GM12891 (cell line): ENCODE measurements at regions not wholly inside any gene's neighbourhood (a gene's known extent, or its start where the extent isn't known, plus 50 kb on each side); places are given as distances from the start of the nearest gene placed in this dataset.

Experiments
- DNase-seq: peaks from one replicate; pipeline ENCODE4 v3.0.0; 2011; ENCODE audit warnings: low spot score; ENCODE audit not compliant: insufficient read length
- FAIRE-seq: peaks from 2 replicates; lab custom pipeline; 2011; peaks lifted over from hg19 to GRCh38; lab: Jason Lieb, UNC
- PAX5 ChIP-seq: IDR thresholded peaks from 2 replicates; pipeline ENCODE4 v1.6.1; 2011; ENCODE audit warnings: low read length, moderate library complexity, mild to moderate bottlenecking; ENCODE audit not compliant: insufficient read depth, severe bottlenecking
- POLR2A ChIP-seq: IDR thresholded peaks from 2 replicates; pipeline ENCODE4 v1.6.1; 2011; ENCODE audit warnings: low read depth, low read length, control low read depth
- POLR2AphosphoS5 ChIP-seq: IDR thresholded peaks from 2 replicates; pipeline ENCODE4 v1.6.1; 2011; ENCODE audit warnings: low read depth, low read length, control low read depth
- POU2F2 ChIP-seq: IDR thresholded peaks from 2 replicates; pipeline ENCODE4 v1.6.1; 2011; ENCODE audit warnings: low read depth, mild to moderate bottlenecking, control low read depth, low read length, moderate library complexity
- SPI1 ChIP-seq: IDR thresholded peaks from 2 replicates; pipeline ENCODE4 v1.6.1; 2011; ENCODE audit warnings: low read depth, low read length, control low read depth
- TAF1 ChIP-seq: IDR thresholded peaks from 2 replicates; pipeline ENCODE4 v1.6.1; 2011; ENCODE audit warnings: low read depth, low read length, control low read depth

DNA sequence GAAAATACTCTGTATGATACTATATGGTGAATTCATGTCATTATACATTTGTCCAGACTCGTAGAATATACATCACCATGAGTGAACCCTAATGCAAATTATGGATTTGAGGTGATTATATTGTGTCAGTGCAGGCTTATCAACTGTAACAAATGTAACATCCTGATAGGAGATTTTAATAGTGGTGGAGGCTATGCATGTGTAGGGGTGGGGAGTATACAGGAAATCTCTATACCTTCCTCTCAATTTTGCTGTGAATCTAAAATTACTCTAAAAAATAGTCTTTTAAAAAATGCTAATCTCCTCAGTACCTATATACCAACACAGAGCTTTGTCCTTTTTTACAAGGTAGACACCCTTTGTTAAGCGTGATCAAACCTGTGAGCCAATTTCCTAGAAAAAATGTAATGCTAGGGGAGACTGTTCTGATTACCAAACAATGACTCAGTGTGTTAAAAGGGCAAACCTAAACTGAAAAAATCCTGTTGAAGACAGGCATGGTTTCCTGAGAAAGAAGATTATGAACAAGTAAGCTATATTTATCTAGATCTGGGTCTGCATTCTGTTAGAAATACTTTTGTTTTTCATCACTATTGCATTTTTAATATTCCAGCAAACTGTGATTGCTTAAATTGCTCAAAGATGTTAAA is 170.9 kb downstream of the DUSP6 start:
- TF ChIP-seq POLR2A (no peak), POLR2AphosphoS5 (no peak), PAX5 (no peak), TAF1 (no peak), POU2F2 (no peak)
- no peak for FAIRE-seq
- DNase-seq: no peak

DNA sequence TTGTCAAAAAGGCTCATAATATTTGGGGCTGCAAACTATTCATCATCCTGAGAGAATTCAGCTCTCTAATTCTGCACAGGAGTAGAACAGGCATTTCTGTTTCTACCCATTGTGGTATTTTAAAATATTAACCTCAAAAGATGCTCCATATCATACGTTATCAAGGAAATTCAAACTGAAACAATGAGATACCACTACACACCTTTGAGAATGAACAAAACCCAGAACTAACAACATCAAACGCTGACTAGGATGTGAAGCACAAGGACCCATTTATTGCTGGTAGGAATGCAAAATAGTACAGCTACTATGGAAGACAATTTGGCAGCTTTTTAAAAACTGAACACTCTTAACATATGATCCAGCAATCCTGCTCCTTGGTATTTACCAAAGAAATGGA is 171.8 kb downstream of the DUSP6 start:
- no peak for TF ChIP-seq SPI1
- no peak for TF ChIP-seq POLR2A
- no peak for TF ChIP-seq POU2F2
- TF ChIP-seq PAX5: no peak
- TF ChIP-seq TAF1: no peak
- no peak for TF ChIP-seq POLR2AphosphoS5
- FAIRE-seq (no peak), DNase-seq (no peak)

DNA sequence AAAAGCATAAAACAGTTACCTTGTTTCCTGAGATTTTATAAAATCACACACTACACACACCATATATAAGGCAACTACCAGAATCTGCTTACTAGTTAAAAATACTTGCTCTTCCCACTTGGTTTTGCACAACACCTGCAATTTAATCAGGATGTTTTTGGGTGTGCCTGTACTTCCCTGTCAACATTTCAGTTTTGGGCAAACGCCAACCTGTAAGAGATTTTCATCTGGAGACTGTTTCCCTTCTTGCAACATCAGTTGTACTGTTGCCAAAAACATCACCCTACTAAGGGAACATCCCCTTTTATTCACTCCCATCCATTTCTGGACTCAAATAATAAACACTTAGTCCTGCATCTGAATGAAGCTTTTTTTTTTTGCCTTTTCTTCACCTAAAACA is 172.3 kb downstream of the DUSP6 start:
- TF ChIP-seq POLR2A (no peak), SPI1 (no peak), TAF1 (no peak), PAX5 (no peak), POU2F2 (no peak)
- DNase-seq (no peak), FAIRE-seq (no peak)

DNA sequence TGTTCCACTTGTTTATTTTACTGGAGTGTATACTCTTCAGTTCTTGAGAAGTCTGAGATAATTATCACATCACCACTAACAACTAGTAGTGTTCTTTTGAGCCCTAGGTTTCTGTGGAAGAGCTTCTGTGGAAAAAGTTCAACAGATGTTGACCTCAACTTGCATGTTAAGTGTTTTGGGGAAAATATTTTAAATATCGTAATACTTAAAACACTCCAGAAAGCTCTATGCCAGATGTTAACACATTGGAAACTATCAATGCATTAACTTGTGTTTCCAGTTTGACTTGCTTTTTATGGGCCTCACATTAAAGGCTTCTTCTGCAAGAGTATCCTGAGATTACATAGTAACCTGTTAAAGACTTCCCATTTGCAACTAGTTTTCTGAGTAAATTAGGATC is 173.1 kb downstream of the DUSP6 start:
- DNase-seq (no peak), FAIRE-seq (no peak)
- TF ChIP-seq TAF1 (no peak), POLR2AphosphoS5 (no peak), POLR2A (no peak), SPI1 (no peak), PAX5 (no peak), POU2F2 (no peak)

DNA sequence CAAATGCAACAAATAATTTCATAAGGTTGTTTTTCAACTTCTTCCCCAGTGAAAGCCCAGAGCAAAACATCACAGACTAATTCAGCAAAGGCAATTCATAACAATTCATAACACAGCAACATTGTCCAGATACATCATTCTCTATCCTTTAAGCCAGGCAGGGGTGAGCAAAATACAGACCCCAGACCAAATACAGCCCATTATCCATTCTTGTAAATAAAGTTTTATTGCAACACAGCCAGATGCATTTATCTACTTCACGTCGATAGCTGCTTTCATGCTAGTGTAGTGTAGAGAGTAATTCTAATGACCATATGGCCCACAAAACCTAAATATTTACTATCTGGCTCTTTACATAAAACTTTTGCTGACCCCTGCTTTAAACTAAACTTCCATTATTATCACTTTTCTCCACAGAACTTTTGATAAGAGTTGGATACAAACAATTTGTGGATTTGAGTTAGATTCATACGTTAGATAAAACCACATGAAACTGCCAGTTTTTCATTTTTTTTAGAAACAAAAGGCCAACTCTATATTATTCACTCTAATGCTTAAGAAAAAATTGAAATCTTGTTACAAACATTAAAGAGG is 174.4 kb downstream of the DUSP6 start:
- TF ChIP-seq TAF1: no peak
- no peak for TF ChIP-seq POLR2A
- no peak for TF ChIP-seq PAX5
- no peak for TF ChIP-seq SPI1
- no peak for TF ChIP-seq POU2F2
- no peak for TF ChIP-seq POLR2AphosphoS5
- FAIRE-seq: no peak
- DNase-seq: no peak

DNA sequence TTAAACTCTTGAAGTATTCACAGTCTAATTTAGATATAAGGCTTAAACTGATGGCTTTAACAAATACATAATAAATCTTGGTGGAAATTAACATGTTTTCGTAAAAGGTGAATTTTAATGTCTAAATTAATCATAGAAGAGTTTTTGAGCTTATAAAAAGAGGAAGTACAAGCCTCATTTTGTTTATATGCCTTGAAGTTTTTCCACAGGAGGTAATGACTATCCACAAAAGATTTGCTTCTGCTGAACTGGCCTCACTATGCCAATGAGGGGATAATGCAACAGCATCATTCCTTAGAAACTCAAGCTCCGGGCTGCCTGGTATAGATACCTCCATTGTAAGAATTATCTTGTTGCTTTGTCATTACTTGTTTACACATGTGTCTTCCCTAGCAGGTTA is 175.6 kb downstream of the DUSP6 start:
- no peak for DNase-seq
- no peak for TF ChIP-seq POLR2AphosphoS5
- TF ChIP-seq PAX5: no peak
- no peak for TF ChIP-seq POU2F2
- no peak for TF ChIP-seq SPI1
- TF ChIP-seq POLR2A: no peak
- TF ChIP-seq TAF1: no peak
- FAIRE-seq: no peak

DNA sequence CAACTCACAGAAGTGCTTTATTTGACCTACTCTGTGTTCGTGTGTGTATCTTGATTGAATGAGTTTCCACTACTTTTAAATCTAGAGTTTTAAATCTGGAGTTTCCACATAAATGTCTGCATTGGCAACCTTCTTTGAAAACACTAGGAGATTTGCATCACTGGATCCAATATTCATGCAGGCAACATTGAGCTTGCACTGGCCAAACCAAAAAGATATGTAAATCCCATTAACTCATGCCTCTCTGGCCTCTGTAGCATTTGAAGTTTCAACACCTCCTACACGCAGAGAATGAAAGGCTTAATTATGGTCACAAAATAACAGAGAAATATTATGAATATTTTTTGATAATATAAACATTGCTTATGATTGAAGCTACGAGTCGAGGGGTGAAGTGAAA is 178.6 kb downstream of the DUSP6 start:
- FAIRE-seq (no peak), DNase-seq (no peak)
- no peak for TF ChIP-seq POU2F2
- TF ChIP-seq POLR2AphosphoS5: no peak
- TF ChIP-seq SPI1: no peak
- no peak for TF ChIP-seq POLR2A
- no peak for TF ChIP-seq TAF1
- TF ChIP-seq PAX5: no peak

DNA sequence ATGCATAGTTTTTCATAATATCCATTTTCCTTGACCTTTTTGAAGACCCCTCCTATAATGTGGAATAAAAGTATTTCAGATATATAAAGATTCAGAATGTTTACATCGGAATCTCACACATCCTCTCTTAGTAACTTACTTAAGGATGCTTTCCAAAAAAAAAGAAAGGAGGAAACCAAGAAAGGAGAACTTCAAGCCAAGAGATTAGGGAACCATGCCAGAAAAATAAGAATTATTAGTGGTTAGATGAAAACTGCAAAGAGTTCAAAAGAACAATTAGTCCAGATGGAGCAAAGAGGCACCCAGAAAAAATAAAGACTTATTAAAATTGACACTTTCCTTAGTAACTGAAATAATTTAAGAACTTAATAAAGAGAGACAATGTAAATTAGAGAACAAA is 179.2 kb downstream of the DUSP6 start:
- DNase-seq: no peak
- FAIRE-seq: no peak
- TF ChIP-seq POLR2AphosphoS5 (no peak), TAF1 (no peak), SPI1 (no peak), POU2F2 (no peak), POLR2A (no peak), PAX5 (no peak)

DNA sequence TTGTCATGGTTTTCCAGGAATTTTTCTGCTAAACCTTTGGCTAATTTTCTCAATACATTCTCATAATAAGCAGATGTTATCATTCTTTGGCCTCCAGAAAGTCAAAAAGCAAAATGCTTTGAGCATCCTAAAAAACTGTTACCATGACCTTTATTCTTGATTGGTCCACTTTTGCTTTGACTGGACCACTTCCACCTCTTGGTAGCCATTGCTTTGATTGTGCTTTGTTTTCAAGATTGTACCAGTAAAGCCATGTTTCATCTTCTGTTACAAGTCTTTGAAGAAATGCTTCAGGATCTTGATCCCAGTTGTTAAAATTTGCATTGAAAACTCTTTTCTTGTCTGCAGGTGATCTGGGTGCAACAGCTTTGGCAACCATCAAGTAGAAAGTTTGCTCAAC is 180.1 kb downstream of the DUSP6 start:
- TF ChIP-seq SPI1 (no peak), TAF1 (no peak), POLR2A (no peak), POU2F2 (no peak), POLR2AphosphoS5 (no peak), PAX5 (no peak)
- no peak for DNase-seq
- no peak for FAIRE-seq

DNA sequence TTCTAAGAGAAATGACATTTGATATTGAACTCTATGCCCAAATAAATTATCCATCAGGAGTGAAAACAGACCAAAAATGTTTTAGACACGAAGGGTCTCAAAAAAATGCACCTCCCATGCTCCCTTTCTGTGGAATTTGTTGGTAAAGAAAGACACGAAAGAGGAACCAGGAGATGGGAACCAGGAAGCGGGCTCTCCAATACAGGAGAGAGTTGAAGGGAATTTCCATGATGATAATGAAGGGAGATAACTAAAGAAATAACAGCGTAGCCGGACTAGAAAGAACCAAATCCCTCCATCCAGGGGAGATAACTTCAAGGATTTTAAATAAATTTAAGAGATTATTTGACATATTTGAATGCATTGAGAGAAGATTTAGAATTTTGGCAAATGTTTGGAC is 183.0 kb downstream of the DUSP6 start:
- FAIRE-seq (no peak), DNase-seq (no peak)
- TF ChIP-seq POLR2AphosphoS5 (no peak), PAX5 (no peak), TAF1 (no peak), POLR2A (no peak), SPI1 (no peak), POU2F2 (no peak)

DNA sequence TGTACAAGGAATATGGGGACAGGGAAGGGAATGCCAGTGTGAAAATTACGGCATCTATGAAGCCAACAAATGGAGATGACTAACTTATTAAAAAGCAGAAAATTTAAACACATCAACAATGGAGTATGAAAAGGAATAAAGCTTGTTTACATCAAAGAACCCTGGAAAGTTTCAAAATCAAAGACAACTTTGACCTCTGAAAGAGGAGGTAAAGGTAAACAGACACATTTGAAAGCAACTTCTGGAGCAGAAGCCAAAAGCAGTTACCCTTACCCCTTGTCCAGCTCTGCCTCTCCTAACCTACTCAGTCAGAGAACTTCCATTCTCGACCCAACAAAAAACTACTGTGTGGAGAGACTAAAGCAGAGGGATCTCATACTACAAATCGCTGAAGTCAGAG is 184.3 kb downstream of the DUSP6 start:
- DNase-seq (no peak), FAIRE-seq (no peak)
- no peak for TF ChIP-seq SPI1
- no peak for TF ChIP-seq POU2F2
- TF ChIP-seq PAX5: no peak
- no peak for TF ChIP-seq POLR2A
- no peak for TF ChIP-seq POLR2AphosphoS5
- no peak for TF ChIP-seq TAF1
